ENCODE measurements at regions not wholly inside any gene's neighbourhood (a gene's known extent, or its start where the extent isn't known, plus 50 kb on each side); places are given as distances from the start of the nearest gene placed in this dataset.

DNA sequence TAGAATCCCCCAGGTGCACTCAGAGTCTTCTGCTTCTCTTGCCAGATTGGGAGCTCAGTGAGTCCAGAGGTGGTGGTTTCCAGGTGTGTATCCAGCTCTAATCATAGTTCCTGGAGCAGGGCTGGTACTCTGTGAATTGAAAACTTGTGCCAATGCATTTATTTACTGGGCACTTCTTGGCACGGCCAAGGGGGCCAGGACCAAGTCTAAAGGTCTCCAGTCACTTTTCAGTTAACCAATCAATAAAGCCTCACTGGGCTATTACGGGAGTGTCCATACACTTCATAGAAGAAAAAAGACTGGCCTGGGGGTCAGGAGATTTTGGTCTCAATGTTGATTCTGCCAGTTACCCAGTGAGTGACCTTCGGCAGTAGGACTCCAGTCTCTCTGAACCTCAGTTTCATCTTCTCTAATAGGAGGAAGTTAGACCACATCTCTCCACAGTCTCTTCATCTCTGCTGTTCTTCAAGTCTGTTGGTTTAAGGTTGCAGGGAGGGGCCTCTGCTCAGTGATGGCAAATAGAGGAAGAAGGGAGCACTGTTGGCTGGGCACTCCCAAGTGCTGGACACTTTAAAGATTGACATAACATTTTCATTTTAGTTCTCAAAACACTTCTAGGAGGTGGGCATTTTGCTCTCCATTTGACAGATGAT, 188.5 kb upstream of the E2F8 start:
- no peaks in the 10 kb centered on the region for H3K9me1 ChIP-seq (ENCODE audit: control insufficient read depth, insufficient read depth, low read length)
- H3K4me2 ChIP-seq (ENCODE audit: insufficient read depth, low read length): no peak overlapping the region
- intact Hi-C loops (cut with micrococcal nuclease): no loop called here
- H3K36me3 ChIP-seq (ENCODE audit: control insufficient read depth, insufficient read depth, low read length): no peaks in the 10 kb centered on the region
- in situ Hi-C loops (cut with MboI): no loop called here
- peaks cover 10 to 31% of the 10 kb centered on the region in 2 experiments for H3K27me3 ChIP-seq (ENCODE audit: control insufficient read depth in 2 of 2, insufficient read depth in 2 of 2, low read length in 2 of 2)
- DNase-seq (ENCODE audit: extremely low read depth in 1 of 4, low spot score in 3 of 4) (no peak), ATAC-seq (no peak), FAIRE-seq (no peak)
- no peaks in the 10 kb centered on the region for H3K9me3 ChIP-seq (replicated peaks; ENCODE audit: control insufficient read depth, insufficient read depth, low read depth, low read length)
- CTCF ChIA-PET (ENCODE audit: low intra/inter-chr PET ratio): no interaction called here
- no peaks in the 10 kb centered on the region for H4K20me1 ChIP-seq (replicated peaks; ENCODE audit: control insufficient read depth, insufficient read depth, low read length)
- H3K79me2 ChIP-seq (ENCODE audit: control insufficient read depth, insufficient read depth, low read length): no peaks in the 10 kb centered on the region
- BruUV-seq (replicated peaks): no TSS peak
- no peak overlapping the region for H3K27ac ChIP-seq (ENCODE audit: extremely low read depth, low read depth, low read length)
- no peak for TF ChIP-seq TOE1 (IDR thresholded peaks at IDR 0.05; ENCODE audit: borderline replicate concordance)
- TF ChIP-seq TOE1 (CRISPR knock-in tag; IDR thresholded peaks at IDR 0.05; ENCODE audit: borderline replicate concordance, low read depth): no peak
- TF ChIP-seq MAFF (IDR thresholded peaks at IDR 0.05; ENCODE audit: low read length): no peak
- TF ChIP-seq, protein P1, sequence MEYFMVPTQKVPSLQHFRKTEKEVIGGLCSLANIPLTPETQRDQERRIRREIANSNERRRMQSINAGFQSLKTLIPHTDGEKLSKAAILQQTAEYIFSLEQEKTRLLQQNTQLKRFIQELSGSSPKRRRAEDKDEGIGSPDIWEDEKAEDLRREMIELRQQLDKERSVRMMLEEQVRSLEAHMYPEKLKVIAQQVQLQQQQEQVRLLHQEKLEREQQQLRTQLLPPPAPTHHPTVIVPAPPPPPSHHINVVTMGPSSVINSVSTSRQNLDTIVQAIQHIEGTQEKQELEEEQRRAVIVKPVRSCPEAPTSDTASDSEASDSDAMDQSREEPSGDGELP (CRISPR knock-in tag; IDR thresholded peaks at IDR 0.05; ENCODE audit: borderline replicate concordance): no peak
- no peak for TF ChIP-seq PRMT5 (CRISPR knock-in tag; IDR thresholded peaks at IDR 0.05)
- TF ChIP-seq TAL1 (IDR thresholded peaks at IDR 0.05): no peak
- no peak for TF ChIP-seq FOXK1 (CRISPR knock-in tag; IDR thresholded peaks at IDR 0.05; ENCODE audit: borderline replicate concordance)
- no peak for TF ChIP-seq ZFX (CRISPR knock-in tag; IDR thresholded peaks at IDR 0.05)
- no peak for TF ChIP-seq ZNF584 (CRISPR knock-in tag; IDR thresholded peaks at IDR 0.05; ENCODE audit: low read depth)
- H3K4me1 ChIP-seq (replicated peaks in 1 of 2; ENCODE audit: control insufficient read depth in 2 of 2, insufficient read depth in 2 of 2, low read length in 2 of 2): no peaks in the 10 kb centered on the region
- POLR2A ChIA-PET: no interaction called here
- 0% methylated on average over 3 of the region's 3 CpGs for WGBS (ENCODE audit: insufficient coverage, low coverage, missing lambda C conversion rate)
- H3K4me3 ChIP-seq: no peak overlapping the region
- no peak overlapping the region for H2AFZ ChIP-seq (ENCODE audit: low read depth, low read length)
- no peak overlapping the region for H3K9ac ChIP-seq (ENCODE audit: insufficient read depth in 1 of 2, low read depth in 2 of 2, low read length in 2 of 2)
